PC-9 (cell line): ENCODE measurements at regions not wholly inside any gene's neighbourhood (a gene's known extent, or its start where the extent isn't known, plus 50 kb on each side); places are given as distances from the start of the nearest gene placed in this dataset.

Experiments
- EZH2 ChIP-seq: fragments of 200-600 bp; sonication (generic); IDR thresholded peaks from 2 replicates; pipeline ENCODE4 v1.8.0; 2017; ENCODE audit warnings: antibody characterized with exemption, low read depth
- TF ChIP-seq, protein P1 (sequence below): fragments of 200-600 bp; sonication (generic); conservative IDR thresholded peaks from 2 replicates; pipeline ENCODE4 v1.6.1; 2017; ENCODE audit warnings: mixed run types, antibody characterized with exemption, mild to moderate bottlenecking, moderate library complexity

DNA sequence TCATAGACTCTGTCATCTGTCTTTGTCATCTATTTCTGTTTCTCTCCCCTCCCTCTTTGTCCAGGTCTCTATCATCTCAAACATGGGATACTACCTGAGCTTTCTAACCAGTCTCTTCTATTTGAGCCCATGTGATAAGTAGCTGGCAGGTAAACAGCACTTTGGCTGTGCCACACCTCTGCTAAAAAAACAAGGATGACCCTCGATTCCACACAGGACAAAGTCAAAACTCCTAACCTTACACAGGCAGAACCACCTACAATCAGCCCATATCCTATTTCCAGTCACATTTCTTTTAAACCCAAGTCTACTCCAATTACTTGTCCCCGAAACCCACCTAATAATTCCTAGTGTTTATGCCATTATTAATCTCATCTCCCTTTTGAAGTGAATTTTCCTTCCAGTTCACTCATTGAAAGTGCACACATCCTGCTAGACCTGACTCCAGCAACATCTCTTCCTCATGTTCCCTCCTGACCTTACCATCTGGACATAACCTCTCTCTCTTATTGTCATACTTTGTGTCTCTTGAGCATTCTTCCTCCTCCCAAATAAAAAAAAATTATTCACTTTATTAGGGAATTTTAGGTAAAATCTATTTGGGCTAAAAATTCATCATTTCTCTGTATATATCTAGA, 256.1 kb upstream of the ONECUT1 start:
- TF ChIP-seq, protein P1, sequence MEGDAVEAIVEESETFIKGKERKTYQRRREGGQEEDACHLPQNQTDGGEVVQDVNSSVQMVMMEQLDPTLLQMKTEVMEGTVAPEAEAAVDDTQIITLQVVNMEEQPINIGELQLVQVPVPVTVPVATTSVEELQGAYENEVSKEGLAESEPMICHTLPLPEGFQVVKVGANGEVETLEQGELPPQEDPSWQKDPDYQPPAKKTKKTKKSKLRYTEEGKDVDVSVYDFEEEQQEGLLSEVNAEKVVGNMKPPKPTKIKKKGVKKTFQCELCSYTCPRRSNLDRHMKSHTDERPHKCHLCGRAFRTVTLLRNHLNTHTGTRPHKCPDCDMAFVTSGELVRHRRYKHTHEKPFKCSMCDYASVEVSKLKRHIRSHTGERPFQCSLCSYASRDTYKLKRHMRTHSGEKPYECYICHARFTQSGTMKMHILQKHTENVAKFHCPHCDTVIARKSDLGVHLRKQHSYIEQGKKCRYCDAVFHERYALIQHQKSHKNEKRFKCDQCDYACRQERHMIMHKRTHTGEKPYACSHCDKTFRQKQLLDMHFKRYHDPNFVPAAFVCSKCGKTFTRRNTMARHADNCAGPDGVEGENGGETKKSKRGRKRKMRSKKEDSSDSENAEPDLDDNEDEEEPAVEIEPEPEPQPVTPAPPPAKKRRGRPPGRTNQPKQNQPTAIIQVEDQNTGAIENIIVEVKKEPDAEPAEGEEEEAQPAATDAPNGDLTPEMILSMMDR, result no peak
- no peak for TF ChIP-seq EZH2
